ENCODE measurements at regions not wholly inside any gene's neighbourhood (a gene's known extent, or its start where the extent isn't known, plus 50 kb on each side); places are given as distances from the start of the nearest gene placed in this dataset.

DNA sequence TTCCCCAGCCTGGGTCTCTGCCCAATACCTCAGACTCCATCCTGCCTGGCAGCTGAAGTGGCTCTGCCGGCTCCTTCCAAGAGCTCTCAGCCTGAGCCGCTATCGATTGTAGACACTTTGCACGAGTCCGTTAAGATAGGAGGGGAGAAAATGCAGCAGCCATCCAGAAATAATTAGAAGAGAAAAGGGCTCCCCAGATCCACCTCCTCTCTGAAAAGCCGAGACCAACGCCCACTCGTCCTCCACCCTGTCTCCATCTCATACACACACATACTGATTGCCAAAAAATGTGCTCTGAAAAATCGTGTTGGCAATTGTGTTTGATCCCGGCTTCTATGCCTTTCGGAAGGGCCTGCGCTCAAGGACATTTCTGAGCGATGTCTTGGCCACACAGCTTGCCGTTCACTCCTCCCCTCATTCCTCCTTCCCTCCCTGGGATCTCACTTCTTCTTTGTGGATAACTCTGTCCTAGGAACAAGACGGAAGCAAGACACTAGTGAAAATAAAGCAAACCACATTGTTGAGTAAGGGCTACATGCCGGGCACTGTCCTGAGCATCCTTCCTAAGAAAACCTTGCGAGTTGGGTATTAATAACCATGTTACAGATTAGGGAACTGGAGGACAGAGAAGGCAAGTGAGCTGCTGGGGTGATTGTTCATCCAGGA is 372.8 kb upstream of the MYT1L start:
- TF ChIP-seq, protein P1, sequence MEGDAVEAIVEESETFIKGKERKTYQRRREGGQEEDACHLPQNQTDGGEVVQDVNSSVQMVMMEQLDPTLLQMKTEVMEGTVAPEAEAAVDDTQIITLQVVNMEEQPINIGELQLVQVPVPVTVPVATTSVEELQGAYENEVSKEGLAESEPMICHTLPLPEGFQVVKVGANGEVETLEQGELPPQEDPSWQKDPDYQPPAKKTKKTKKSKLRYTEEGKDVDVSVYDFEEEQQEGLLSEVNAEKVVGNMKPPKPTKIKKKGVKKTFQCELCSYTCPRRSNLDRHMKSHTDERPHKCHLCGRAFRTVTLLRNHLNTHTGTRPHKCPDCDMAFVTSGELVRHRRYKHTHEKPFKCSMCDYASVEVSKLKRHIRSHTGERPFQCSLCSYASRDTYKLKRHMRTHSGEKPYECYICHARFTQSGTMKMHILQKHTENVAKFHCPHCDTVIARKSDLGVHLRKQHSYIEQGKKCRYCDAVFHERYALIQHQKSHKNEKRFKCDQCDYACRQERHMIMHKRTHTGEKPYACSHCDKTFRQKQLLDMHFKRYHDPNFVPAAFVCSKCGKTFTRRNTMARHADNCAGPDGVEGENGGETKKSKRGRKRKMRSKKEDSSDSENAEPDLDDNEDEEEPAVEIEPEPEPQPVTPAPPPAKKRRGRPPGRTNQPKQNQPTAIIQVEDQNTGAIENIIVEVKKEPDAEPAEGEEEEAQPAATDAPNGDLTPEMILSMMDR (IDR thresholded peaks at IDR 0.05), result no peak
- no peak for TF ChIP-seq POLR2A (IDR thresholded peaks at IDR 0.05)
- 78 to 86% methylated on average over 17 of the region's 17 CpGs for whole genome bisulfite sequencing, 2 donors
- DNase-seq (ENCODE audit: low spot score in 2 of 2), result no peak
- intact Hi-C loops (cut with DNase I; ENCODE audit: low total_unique reads), result no loop called here
- H3K4me3 ChIP-seq (ENCODE audit: low read depth, poor library complexity, severe bottlenecking), result no peak overlapping the region

DNA sequence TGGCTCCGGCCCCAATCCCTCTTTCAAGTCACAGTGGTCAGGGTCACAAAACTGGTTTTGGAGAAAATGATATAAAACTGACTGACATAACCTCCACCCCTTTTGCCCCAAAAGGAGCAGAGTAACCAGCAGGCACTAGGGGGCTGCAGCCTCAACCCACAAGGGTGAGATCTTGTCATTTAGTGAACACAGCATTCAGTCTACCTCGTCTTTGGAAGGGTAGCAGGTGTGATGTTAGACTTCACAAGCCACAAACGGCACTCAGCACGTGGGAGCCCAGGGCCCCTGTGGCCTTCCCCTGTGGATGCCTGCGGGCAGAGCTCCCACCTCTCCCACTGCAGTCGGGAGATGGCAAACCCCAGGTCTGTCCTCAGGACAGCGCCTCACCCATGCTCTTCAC is 372.1 kb upstream of the MYT1L start:
- intact Hi-C loops (cut with DNase I; ENCODE audit: low total_unique reads), result no loop called here
- DNase-seq (ENCODE audit: low spot score in 2 of 2), result no peak
- TF ChIP-seq, protein P1 (IDR thresholded peaks at IDR 0.05), result no peak
- TF ChIP-seq POLR2A (IDR thresholded peaks at IDR 0.05), result no peak
- no peak overlapping the region for H3K4me3 ChIP-seq (ENCODE audit: low read depth, poor library complexity, severe bottlenecking)
- WGBS, 2 donors, result 86 to 90% methylated on average over 7 of the region's 7 CpGs

DNA sequence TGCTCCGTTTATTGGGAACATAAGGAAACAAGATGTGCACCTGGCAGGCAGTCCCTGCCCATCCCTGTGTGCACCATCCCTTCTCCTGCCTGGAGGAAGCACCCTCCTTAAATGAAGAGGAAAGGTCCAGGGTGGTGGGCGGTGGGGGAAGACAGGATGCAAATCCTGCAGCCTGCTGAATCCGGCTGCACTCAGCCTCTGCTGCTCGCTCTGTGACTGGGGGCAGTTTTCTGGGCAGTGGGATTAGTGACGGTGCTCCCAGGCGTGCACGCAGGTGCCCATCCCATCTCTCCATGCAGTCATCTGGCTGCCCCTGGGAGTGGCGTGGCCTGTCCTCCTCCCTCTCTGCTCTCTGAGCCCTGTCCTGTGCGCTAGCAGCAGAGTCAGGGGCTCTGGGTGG is 371.3 kb upstream of the MYT1L start:
- no peak overlapping the region for H3K4me3 ChIP-seq (ENCODE audit: low read depth, poor library complexity, severe bottlenecking)
- no peak for DNase-seq (ENCODE audit: low spot score in 2 of 2)
- intact Hi-C loops (cut with DNase I; ENCODE audit: low total_unique reads), result no loop called here
- 74 to 81% methylated on average over 9 of the region's 9 CpGs for WGBS, 2 donors
- TF ChIP-seq, protein P1 (IDR thresholded peaks at IDR 0.05), result no peak
- no peak for TF ChIP-seq POLR2A (IDR thresholded peaks at IDR 0.05)

DNA sequence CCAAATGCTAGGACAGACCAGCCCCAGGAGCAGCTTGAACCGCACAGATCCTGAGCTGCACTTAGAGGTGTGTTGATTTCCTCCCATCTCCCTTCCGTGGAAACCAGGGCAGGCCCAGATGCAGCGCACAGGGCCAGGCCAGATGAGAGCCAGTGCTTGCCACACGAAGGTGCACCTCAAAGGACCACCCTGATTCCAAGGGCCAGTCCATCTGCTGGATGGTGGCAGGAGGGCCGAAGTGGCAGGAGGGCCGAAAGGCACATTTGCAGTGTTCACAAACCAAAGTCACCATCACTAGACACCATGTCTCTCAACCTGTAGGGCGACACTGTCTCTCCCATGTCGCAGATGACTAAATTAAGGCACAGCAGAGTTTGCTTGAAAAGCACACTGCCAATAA is 370.7 kb upstream of the MYT1L start:
- DNase-seq (ENCODE audit: low spot score in 2 of 2), result no peak
- intact Hi-C loops (cut with DNase I; ENCODE audit: low total_unique reads), result no loop called here
- no peak for TF ChIP-seq POLR2A (IDR thresholded peaks at IDR 0.05)
- TF ChIP-seq, protein P1 (IDR thresholded peaks at IDR 0.05), result no peak
- WGBS, 2 donors, result 81 to 85% methylated on average over 8 of the region's 8 CpGs
- H3K4me3 ChIP-seq (ENCODE audit: low read depth, poor library complexity, severe bottlenecking), result no peak overlapping the region

DNA sequence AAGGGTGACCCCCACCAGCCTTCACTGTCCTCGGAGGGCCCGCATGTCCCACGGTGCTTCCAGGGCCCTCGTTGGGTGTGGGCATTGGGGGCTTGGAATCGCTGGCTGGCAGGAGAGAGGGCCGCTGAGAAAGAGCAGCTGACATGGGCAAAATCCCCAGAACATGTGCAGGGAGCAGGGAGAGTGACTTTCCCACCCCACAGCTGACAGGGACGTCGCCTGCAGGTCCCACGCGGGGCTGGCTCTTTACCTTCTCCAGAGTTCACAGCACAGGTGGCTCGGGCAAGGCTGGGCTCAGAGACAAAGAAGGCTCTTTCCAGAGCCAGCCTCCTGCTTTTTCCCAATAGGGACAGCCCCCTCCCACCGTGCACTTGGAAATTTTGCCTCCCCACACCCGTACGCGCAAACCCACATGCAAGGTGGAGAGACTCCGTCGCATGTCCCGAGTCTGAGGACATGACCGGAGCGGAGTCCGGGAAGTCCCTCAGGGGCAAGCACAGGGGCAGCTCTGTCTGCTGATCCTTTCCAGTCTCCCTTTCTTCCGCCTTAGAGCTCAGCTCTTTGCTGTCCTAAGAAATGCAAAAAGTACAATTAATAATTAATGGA is 370.2 kb upstream of the MYT1L start:
- intact Hi-C loops (cut with DNase I; ENCODE audit: low total_unique reads), result no loop called here
- WGBS, 2 donors, result 83 to 87% methylated on average over 22 of the region's 22 CpGs
- no peak overlapping the region for H3K4me3 ChIP-seq (ENCODE audit: low read depth, poor library complexity, severe bottlenecking)
- TF ChIP-seq, protein P1 (IDR thresholded peaks at IDR 0.05), result no peak
- TF ChIP-seq POLR2A (IDR thresholded peaks at IDR 0.05), result no peak
- DNase-seq (ENCODE audit: low spot score in 2 of 2), result no peak

DNA sequence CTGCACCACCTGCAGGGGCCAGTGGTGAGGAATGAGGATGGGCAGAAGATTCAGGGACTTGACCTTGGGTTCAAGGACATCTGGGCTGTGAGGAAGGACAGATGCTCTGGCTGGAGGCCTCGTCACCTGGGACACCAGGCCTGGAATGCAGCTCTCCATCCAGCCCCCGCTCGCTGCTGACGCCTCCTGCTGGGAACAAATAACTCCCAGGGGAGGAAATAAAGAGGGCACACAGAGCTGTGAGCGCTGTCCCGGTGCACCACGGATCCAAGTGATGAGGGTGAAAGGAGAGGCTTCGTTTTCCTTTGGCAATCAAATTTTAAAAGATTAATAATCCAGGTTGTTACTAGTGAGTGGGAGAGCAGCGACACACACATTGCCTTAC is 368.0 kb upstream of the MYT1L start:
- no peak overlapping the region for H3K4me3 ChIP-seq (ENCODE audit: low read depth, poor library complexity, severe bottlenecking)
- intact Hi-C loops (cut with DNase I; ENCODE audit: low total_unique reads), result no loop called here
- no peak for DNase-seq (ENCODE audit: low spot score in 2 of 2)
- 68 to 78% methylated on average over 9 of the region's 9 CpGs for WGBS, 2 donors
- TF ChIP-seq, protein P1 (IDR thresholded peaks at IDR 0.05), result no peak
- TF ChIP-seq POLR2A (IDR thresholded peaks at IDR 0.05), result no peak

All from lower leg skin (tissue), 4 donors.